ENCODE measurements at regions not wholly inside any gene's neighbourhood (a gene's known extent, or its start where the extent isn't known, plus 50 kb on each side); places are given as distances from the start of the nearest gene placed in this dataset.

GRCh38 chr1:103854279-103854678 is 104.6 kb downstream of the AMY1C start:
- FAIRE-seq (no peak), DNase-seq (ENCODE audit: insufficient read length, low spot score) (no peak)

GRCh38 chr1:103859721-103860120 is 110.0 kb downstream of the AMY1C start:
- TF ChIP-seq POLR2A (IDR thresholded peaks at IDR 0.05; ENCODE audit: low read depth, low read length): no peak
- no peak for DNase-seq (ENCODE audit: insufficient read length, low spot score)
- no peak for FAIRE-seq

More at GRCh38 chr1:103854279-103854678, 104.6 kb downstream of the AMY1C start:
- no peak for TF ChIP-seq POLR2A (IDR thresholded peaks at IDR 0.05; ENCODE audit: low read depth, low read length)

GRCh38 chr1:103898576-103899345 is 149.1 kb downstream of the AMY1C start:
- DNase-seq (ENCODE audit: insufficient read length, low spot score) (no peak), FAIRE-seq (no peak)
- TF ChIP-seq POLR2A (IDR thresholded peaks at IDR 0.05; ENCODE audit: low read depth, low read length): no peak

GRCh38 chr1:103900005-103900404 is 150.3 kb downstream of the AMY1C start:
- FAIRE-seq (no peak), DNase-seq (ENCODE audit: insufficient read length, low spot score) (no peak)
- TF ChIP-seq POLR2A (IDR thresholded peaks at IDR 0.05; ENCODE audit: low read depth, low read length): no peak

DNA sequence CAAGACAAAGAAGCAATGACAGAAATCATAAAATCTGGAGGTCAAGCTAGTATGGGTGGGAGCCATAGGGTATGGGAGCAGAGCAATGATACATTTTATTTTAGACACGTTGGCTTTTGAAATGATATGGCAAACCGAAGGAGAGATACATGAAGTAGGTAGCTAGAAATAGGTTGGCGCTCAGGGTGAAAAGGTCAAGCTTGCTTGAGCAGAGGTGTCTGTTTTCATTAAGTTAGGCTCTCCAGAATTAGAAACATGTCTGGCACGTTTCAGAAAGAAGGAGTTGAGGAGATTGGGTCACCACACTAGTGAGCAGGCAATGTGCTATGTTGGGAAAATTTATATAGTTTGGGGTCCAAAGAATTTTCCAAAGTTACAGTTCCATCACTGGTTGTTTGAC is 151.4 kb downstream of the AMY1C start:
- DNase-seq (ENCODE audit: insufficient read length, low spot score) (no peak), FAIRE-seq (no peak)
- no peak for TF ChIP-seq POLR2A (IDR thresholded peaks at IDR 0.05; ENCODE audit: low read depth, low read length)

DNA sequence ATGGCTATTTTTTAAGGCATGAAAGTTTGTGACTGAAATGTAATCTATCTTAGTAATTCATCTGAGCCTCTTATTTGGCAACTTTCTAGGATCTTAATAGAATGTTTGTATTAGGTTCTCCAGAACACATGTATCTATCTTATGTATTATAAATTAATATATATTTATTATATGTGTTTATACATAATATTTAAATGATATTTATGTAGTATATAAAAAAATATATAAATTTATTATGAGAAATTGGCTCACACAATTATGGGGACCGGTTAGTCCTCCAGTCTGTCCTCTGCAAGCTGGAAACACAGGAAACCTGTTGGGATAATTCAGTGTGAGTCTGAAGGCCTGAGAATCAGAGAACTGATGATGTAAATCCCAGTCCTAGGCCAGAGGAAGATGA is 155.7 kb downstream of the AMY1C start:
- DNase-seq (ENCODE audit: insufficient read length, low spot score) (no peak), FAIRE-seq (no peak)
- no peak for TF ChIP-seq POLR2A (IDR thresholded peaks at IDR 0.05; ENCODE audit: low read depth, low read length)

DNA sequence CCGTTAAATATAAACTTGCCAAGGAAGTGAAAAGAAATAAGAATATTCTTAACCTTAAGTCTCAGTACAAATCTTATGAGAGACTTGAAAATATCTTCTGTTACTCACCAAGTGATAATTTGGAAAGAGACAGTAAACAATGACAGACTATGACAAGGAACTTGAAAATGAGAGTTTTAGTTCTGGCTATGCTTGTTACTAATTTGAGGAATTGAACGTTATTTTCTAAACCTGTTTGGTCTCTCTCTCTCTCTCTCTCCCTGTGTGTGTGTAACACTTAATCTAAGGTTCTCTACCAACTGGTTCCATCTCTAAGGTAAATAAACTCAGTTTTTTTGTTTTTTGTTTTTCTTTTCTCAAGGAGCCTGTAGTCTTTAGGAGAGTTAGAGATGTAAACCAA is 161.8 kb downstream of the AMY1C start:
- no peak for DNase-seq (ENCODE audit: insufficient read length, low spot score)
- no peak for FAIRE-seq
- no peak for TF ChIP-seq POLR2A (IDR thresholded peaks at IDR 0.05; ENCODE audit: low read depth, low read length)

DNA sequence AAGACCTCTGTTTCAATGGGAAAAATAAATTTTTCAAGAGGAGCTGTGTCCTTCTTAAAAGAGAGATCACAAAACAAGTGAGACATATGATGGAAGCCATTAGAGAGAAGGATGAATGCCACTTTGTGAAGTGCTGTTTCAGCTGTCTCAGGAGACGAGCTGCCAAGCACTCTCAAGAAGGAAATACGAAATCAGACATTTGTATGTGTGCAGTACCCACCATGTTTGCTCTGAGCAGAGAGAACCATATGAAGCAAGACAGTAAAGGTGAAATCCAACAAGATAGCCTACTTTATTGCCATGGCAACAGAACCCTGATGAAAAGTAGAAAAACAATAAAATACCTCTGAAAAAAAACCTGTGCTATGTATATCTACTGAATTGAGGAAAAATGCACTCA is 168.1 kb downstream of the AMY1C start:
- DNase-seq (ENCODE audit: insufficient read length, low spot score) (no peak), FAIRE-seq (no peak)
- TF ChIP-seq POLR2A (IDR thresholded peaks at IDR 0.05; ENCODE audit: low read depth, low read length): no peak

GRCh38 chr1:103931891-103932290 is 182.2 kb downstream of the AMY1C start:
- FAIRE-seq: no peak
- TF ChIP-seq POLR2A (IDR thresholded peaks at IDR 0.05; ENCODE audit: low read depth, low read length): no peak
- no peak for DNase-seq (ENCODE audit: insufficient read length, low spot score)

DNA sequence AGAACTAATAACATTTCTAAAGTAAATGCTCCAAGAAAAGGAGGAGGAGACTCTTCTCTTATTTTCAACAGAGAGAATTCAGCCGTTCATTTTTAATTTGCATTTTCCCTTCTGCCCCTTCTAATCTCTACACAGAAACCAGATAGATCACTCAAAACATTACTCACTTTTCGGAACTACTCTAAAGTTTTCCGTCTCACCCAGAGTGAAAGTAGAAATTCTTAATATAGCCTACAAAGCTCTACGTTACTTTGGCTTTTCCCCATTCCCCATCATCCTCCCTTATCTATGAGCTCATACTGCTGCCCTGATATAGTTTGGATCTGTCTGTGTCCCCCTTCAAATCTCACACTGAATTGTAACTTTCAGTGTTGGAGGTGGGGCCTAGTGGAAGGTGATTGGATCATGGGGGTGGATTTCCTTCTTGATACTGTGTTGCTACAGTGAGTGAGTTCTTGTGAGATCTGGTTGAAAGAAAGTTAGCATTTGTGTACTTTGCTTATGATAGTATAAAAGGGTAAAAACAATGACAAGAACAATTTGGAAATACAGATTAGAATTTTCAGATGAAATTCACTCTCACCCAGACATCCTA is 188.2 kb downstream of the AMY1C start:
- TF ChIP-seq POLR2A (IDR thresholded peaks at IDR 0.05; ENCODE audit: low read depth, low read length): no peak
- DNase-seq (ENCODE audit: insufficient read length, low spot score) (no peak), FAIRE-seq (no peak)

DNA sequence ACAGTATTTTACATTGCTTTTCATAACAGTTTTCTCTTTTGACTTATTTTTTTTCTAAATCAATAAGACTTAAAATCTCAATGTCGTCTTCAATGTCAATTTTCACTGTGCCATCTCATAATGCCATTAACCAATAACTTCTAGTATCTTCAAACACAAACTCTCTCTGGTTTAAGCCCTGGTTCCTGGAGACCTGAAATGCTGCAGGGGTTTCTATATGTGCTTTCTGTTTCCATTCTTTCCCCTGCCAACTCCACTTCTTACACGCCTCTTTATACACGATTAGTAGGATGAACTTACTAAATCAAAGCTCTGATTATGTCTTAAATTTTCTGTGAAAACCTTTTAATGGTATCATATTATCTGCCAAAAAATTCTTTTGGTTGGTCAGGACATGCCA is 191.4 kb downstream of the AMY1C start:
- FAIRE-seq: no peak
- DNase-seq (ENCODE audit: insufficient read length, low spot score): no peak
- TF ChIP-seq POLR2A (IDR thresholded peaks at IDR 0.05; ENCODE audit: low read depth, low read length): no peak

DNA sequence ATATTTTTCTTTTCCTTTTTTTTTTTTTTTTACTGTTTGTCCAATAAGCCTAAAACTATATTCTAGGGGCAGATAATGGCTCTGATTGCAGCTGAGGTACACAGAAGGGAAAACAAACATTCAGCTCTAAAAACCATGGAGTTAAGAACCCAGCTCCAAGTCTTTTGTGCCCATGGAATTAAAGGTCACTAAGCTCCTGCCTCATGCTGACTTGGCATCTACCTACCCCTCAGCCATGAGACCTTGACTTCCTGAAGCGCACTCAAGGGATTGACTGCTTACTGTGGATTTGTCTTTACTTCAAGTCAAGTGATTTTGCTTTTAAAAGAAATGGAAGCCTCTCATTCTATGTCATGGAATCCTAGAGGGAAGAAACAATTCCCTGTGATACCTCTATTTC is 192.3 kb downstream of the AMY1C start:
- DNase-seq (ENCODE audit: insufficient read length, low spot score) (no peak), FAIRE-seq (no peak)
- no peak for TF ChIP-seq POLR2A (IDR thresholded peaks at IDR 0.05; ENCODE audit: low read depth, low read length)

- no peak for TF ChIP-seq POLR2A (IDR thresholded peaks at IDR 0.05; ENCODE audit: low read depth, low read length)
- no peak for DNase-seq (ENCODE audit: insufficient read length, low spot score)
- no peak for FAIRE-seq
These were observed 196.1 kb downstream of the AMY1C start for GRCh38 chr1:103945774-103946173.

- DNase-seq (ENCODE audit: insufficient read length, low spot score) (no peak), FAIRE-seq (no peak)
- TF ChIP-seq POLR2A (IDR thresholded peaks at IDR 0.05; ENCODE audit: low read depth, low read length): no peak
These were observed 198.8 kb downstream of the AMY1C start for GRCh38 chr1:103948526-103948925.

- no peak for FAIRE-seq
- DNase-seq (ENCODE audit: insufficient read length, low spot score): no peak
- TF ChIP-seq POLR2A (IDR thresholded peaks at IDR 0.05; ENCODE audit: low read depth, low read length): no peak
These were observed 200.1 kb downstream of the AMY1C start for GRCh38 chr1:103949779-103950178.
